ENCODE measurements at regions not wholly inside any gene's neighbourhood (a gene's known extent, or its start where the extent isn't known, plus 50 kb on each side); places are given as distances from the start of the nearest gene placed in this dataset.
"Not testable (repeated sequence)": the region's sequence is repeated elsewhere in the genome, so short reads cannot be mapped to it uniquely, and the experiment has no call there.

GRCh38 chr2:66306483-66306882, 128.4 kb upstream of the MEIS1 start:
- DNase-seq = no peak

GRCh38 chr2:66305718-66306117, 129.2 kb upstream of the MEIS1 start:
- no peak for DNase-seq

- DNase-seq = no peak
Measured at GRCh38 chr2:66303471-66303870, 131.5 kb upstream of the MEIS1 start.

- DNase-seq = no peak
Measured at GRCh38 chr2:66301767-66302140, 133.2 kb upstream of the MEIS1 start.

GRCh38 chr2:66301022-66301766, 133.7 kb upstream of the MEIS1 start:
- no peak for DNase-seq

GRCh38 chr2:66283787-66284186, 151.1 kb upstream of the MEIS1 start:
- no peak for DNase-seq

- DNase-seq = no peak
Measured at GRCh38 chr2:66281980-66282379, 152.9 kb upstream of the MEIS1 start.

GRCh38 chr2:66279024-66279423, 155.9 kb upstream of the MEIS1 start:
- DNase-seq = no peak

GRCh38 chr2:66275984-66276383, 158.9 kb upstream of the MEIS1 start:
- DNase-seq = no peak

- DNase-seq = no peak
Measured at GRCh38 chr2:66273933-66274490, 160.9 kb upstream of the MEIS1 start.

GRCh38 chr2:66272751-66273150, 162.2 kb upstream of the MEIS1 start:
- no peak for DNase-seq

GRCh38 chr2:66271777-66272176, 163.1 kb upstream of the MEIS1 start:
- no peak for DNase-seq

GRCh38 chr2:66270247-66270646, 164.7 kb upstream of the MEIS1 start:
- no peak for DNase-seq

GRCh38 chr2:66269166-66269565, 165.8 kb upstream of the MEIS1 start:
- no peak for DNase-seq

GRCh38 chr2:66268756-66269155, 166.2 kb upstream of the MEIS1 start:
- no peak for DNase-seq

GRCh38 chr2:66264354-66264753, 170.6 kb upstream of the MEIS1 start:
- DNase-seq = no peak

- DNase-seq = no peak
Measured at GRCh38 chr2:66255867-66256266, 179.1 kb upstream of the MEIS1 start.

- no peak for DNase-seq
Measured at GRCh38 chr2:66255136-66255535, 179.8 kb upstream of the MEIS1 start.

- DNase-seq = no peak
Measured at GRCh38 chr2:66253066-66253465, 181.9 kb upstream of the MEIS1 start.

GRCh38 chr2:66252109-66252508, 182.8 kb upstream of the MEIS1 start:
- no peak for DNase-seq

GRCh38 chr2:66251573-66251972, 183.4 kb upstream of the MEIS1 start:
- no peak for DNase-seq

- not testable (repeated sequence) for DNase-seq
Measured at GRCh38 chr2:66249089-66249488, 185.8 kb upstream of the MEIS1 start.

GRCh38 chr2:66243809-66244208, 191.1 kb upstream of the MEIS1 start:
- not testable (repeated sequence) for DNase-seq

- DNase-seq = not testable (repeated sequence)
Measured at GRCh38 chr2:66242888-66243287, 192.0 kb upstream of the MEIS1 start.

All from activated CD8-positive, alpha-beta memory T cell treated with anti-CD3 and anti-CD28 coated beads, Interleukin-2, amount 50 U/mL, for 48 hours (primary cell).